Hepatocyte (in vitro differentiated cells): ENCODE measurements at regions not wholly inside any gene's neighbourhood (a gene's known extent, or its start where the extent isn't known, plus 50 kb on each side); places are given as distances from the start of the nearest gene placed in this dataset.

Source experiments
- DNase-seq: peaks from one replicate; pipeline ENCODE4 v3.0.0-alpha.2; 2016; ENCODE audit warnings: low spot score
- H2AFZ ChIP-seq: fragments of 200-600 bp; sonication (generic); 2 replicates; pipeline ENCODE4 v1.6.0; 2016; ENCODE audit warnings: antibody characterized with exemption, mild to moderate bottlenecking
- H3K27ac ChIP-seq: fragments of 200-600 bp; sonication (generic); 2 replicates; pipeline ENCODE4 v1.5.1; 2016; ENCODE audit warnings: mild to moderate bottlenecking
- H3K27me3 ChIP-seq: fragments of 200-600 bp; sonication (generic); 2 replicates; pipeline ENCODE4 v1.6.1; 2016
- H3K36me3 ChIP-seq: fragments of 200-600 bp; sonication (generic); replicated peaks from 2 replicates; pipeline ENCODE4 v1.5.1; 2016; ENCODE audit warnings: low read depth; ENCODE audit not compliant: insufficient read depth
- H3K4me1 ChIP-seq: fragments of 200-600 bp; sonication (generic); 2 replicates; pipeline ENCODE4 v1.5.1; 2016; ENCODE audit warnings: mild to moderate bottlenecking, moderate library complexity; ENCODE audit not compliant: insufficient read depth
- H3K4me2 ChIP-seq: fragments of 200-600 bp; sonication (generic); 2 replicates; pipeline ENCODE4 v1.6.0; 2016
- H3K4me3 ChIP-seq: fragments of 200-600 bp; sonication (generic); 2 replicates; pipeline ENCODE4 v1.5.1; 2016; ENCODE audit warnings: mild to moderate bottlenecking
- H3K79me2 ChIP-seq: fragments of 200-600 bp; sonication (generic); 2 replicates; pipeline ENCODE4 v1.6.0; 2017; ENCODE audit warnings: mild to moderate bottlenecking
- H3K9me2 ChIP-seq: fragments of 200-600 bp; sonication (generic); replicated peaks from 2 replicates; pipeline ENCODE4 v1.6.0; 2017; ENCODE audit warnings: mild to moderate bottlenecking; ENCODE audit not compliant: insufficient read depth
- H3K9me3 ChIP-seq: fragments of 200-600 bp; sonication (generic); 2 replicates; pipeline ENCODE4 v1.5.1; 2016; ENCODE audit warnings: low read depth, mild to moderate bottlenecking
- H4K20me1 ChIP-seq: fragments of 200-600 bp; sonication (generic); 2 replicates; pipeline ENCODE4 v1.6.0; 2016; ENCODE audit warnings: mild to moderate bottlenecking; ENCODE audit not compliant: insufficient read depth, poor library complexity, severe bottlenecking
- CTCF ChIP-seq: fragments of 200-600 bp; sonication (generic); IDR thresholded peaks from 2 replicates; pipeline ENCODE4 v1.5.1; 2016; ENCODE audit warnings: antibody characterized with exemption, mild to moderate bottlenecking; ENCODE audit not compliant: poor library complexity
- EZH2 ChIP-seq: fragments of 200-600 bp; sonication (generic); IDR thresholded peaks from 2 replicates; pipeline ENCODE4 v1.6.1; 2016; ENCODE audit warnings: antibody characterized with exemption, mild to moderate bottlenecking, borderline replicate concordance
- EZH2phosphoT487 ChIP-seq: fragments of 200-600 bp; sonication (generic); IDR thresholded peaks from one replicate; pipeline ENCODE4 v1.6.1; 2018; ENCODE audit warnings: antibody characterized with exemption, mild to moderate bottlenecking, low read depth, moderate library complexity; ENCODE audit not compliant: unreplicated experiment, severe bottlenecking
- WGBS: methylation state at CpG from one replicate; pipeline ENCODE4 v1.1.6; 2016; ENCODE audit warnings: low lambda C conversion rate; ENCODE audit errors: missing lambda C conversion rate; 5-methylcytosine and 5-hydroxymethylcytosine counted together

- no peaks in the 10 kb centered on the region for H3K9me2 ChIP-seq
- H3K4me1 ChIP-seq = no peaks in the 10 kb centered on the region
- H2AFZ ChIP-seq = no peak overlapping the region
- TF ChIP-seq EZH2phosphoT487 (no peak), CTCF (no peak)
- DNase-seq = no peak
- H3K9me3 ChIP-seq = no peaks in the 10 kb centered on the region
- H3K79me2 ChIP-seq = no peaks in the 10 kb centered on the region
- H3K36me3 ChIP-seq = no peaks in the 10 kb centered on the region
- H3K4me2 ChIP-seq = no peak overlapping the region
- no peaks in the 10 kb centered on the region for H3K27me3 ChIP-seq
- no peaks in the 10 kb centered on the region for H4K20me1 ChIP-seq
- no peak overlapping the region for H3K4me3 ChIP-seq
- 90% methylated on average over 22 of the region's 22 CpGs for WGBS
- H3K27ac ChIP-seq = no peak overlapping the region
Observed at GRCh38 chr5:3217771-3218495, 377.7 kb upstream of the IRX1 start.

GRCh38 chr5:3217114-3217513 lies 378.5 kb upstream of the IRX1 start:
- H3K79me2 ChIP-seq = no peaks in the 10 kb centered on the region
- no peak overlapping the region for H3K4me2 ChIP-seq
- H3K9me3 ChIP-seq = no peaks in the 10 kb centered on the region
- H3K9me2 ChIP-seq = no peaks in the 10 kb centered on the region
- H3K4me1 ChIP-seq = no peaks in the 10 kb centered on the region
- H3K27me3 ChIP-seq = no peaks in the 10 kb centered on the region
- no peak for DNase-seq
- TF ChIP-seq EZH2phosphoT487 (no peak), EZH2 (no peak), CTCF (no peak)
- no peaks in the 10 kb centered on the region for H3K36me3 ChIP-seq
- WGBS = 86% methylated on average over 10 of the region's 10 CpGs
- H4K20me1 ChIP-seq = no peaks in the 10 kb centered on the region
- H3K27ac ChIP-seq = no peak overlapping the region
- H2AFZ ChIP-seq = no peak overlapping the region
- no peak overlapping the region for H3K4me3 ChIP-seq

- Histone ChIP-seq H3K27ac (no peak overlapping the region), H3K79me2 (no peaks in the 10 kb centered on the region), H2AFZ (no peak overlapping the region), H3K9me2 (no peaks in the 10 kb centered on the region), H3K4me3 (no peak overlapping the region), H3K36me3 (no peaks in the 10 kb centered on the region), H3K4me1 (no peaks in the 10 kb centered on the region), H4K20me1 (no peaks in the 10 kb centered on the region), H3K9me3 (no peaks in the 10 kb centered on the region), H3K4me2 (no peak overlapping the region), H3K27me3 (no peaks in the 10 kb centered on the region)
- TF ChIP-seq EZH2 = no peak
- TF ChIP-seq EZH2phosphoT487 = no peak
- TF ChIP-seq CTCF = no peak
- DNase-seq = no peak
- 86% methylated on average over 7 of the region's 7 CpGs for WGBS
Observed at GRCh38 chr5:3216386-3216785, 379.2 kb upstream of the IRX1 start.
